ENCODE measurements at regions not wholly inside any gene's neighbourhood (a gene's known extent, or its start where the extent isn't known, plus 50 kb on each side); places are given as distances from the start of the nearest gene placed in this dataset. TPM values are rescaled to one million over a fixed set of nuclear protein-coding genes. Genes with fewer than 3 reads are reported as not detected.
"Not testable (repeated sequence)": the region's sequence is repeated elsewhere in the genome, so short reads cannot be mapped to it uniquely, and the experiment has no call there.

DNA sequence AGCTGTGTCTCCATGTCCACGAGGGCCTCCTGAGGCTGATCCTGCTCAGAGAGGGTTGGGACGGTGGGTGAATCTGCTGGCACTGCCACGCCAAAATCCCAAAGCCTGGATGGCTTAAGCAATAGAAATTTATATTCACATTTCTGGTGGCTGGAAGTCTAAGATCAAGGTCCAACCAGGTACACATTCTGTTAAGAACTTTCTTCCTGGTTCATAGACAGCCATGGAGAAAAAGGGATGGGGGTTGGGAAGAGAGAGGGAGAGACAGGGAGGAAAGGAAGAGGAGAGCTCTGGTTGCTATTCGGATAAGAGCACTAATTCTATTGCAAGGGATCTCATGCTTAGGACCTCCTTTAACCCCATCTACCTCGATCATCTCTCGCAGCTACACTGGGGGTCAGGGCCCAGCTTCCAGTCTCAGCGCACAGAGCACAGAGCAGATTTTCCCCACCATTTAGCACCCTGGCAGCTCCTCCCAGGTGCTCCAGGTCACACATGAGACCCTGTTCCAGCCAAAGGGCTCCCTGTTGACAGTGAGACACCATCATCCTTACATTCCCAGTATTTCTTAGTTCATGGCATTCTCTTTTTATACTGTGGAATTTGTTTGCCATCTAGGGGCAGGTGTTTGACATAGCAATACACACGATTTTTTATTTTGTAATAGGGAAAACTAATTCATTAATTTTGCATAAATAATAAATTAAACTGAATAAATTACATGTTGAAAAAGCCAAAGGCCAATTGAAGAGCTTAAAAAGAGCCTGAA is 615.6 kb downstream of the RPIA start:
- not testable (repeated sequence) for DNase-seq (ENCODE audit: low spot score); H3K27me3 Mint-ChIP-seq (ENCODE audit: low read depth); H3K4me1 Mint-ChIP-seq (ENCODE audit: low read depth); H3K4me3 Mint-ChIP-seq (ENCODE audit: unreplicated experiment); H3K27ac Mint-ChIP-seq (ENCODE audit: unreplicated experiment); H3K9me3 Mint-ChIP-seq (ENCODE audit: low read depth); H3K36me3 Mint-ChIP-seq (ENCODE audit: low read depth)

DNA sequence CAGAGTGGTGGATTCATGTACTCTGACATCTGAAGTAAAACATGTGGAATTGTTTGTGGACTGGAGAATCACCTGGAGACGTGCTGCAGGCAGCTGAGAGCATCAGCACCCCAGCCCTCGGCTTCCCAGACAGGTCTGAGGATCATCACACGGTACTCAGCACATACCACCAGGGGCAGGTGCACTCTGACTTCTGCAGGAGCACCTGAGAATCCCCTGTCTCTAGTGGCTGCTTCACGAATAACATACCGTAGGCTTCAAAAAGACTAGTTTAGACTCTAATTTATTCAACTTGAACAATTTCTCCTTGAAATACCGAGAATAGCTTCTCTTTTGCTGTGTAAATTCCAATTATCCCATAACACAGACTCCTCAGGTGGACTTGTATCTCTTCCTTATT is 627.5 kb downstream of the RPIA start:
- H3K4me3 Mint-ChIP-seq (ENCODE audit: unreplicated experiment); H3K9me3 Mint-ChIP-seq (ENCODE audit: low read depth); H3K27ac Mint-ChIP-seq (ENCODE audit: unreplicated experiment); DNase-seq (ENCODE audit: low spot score); H3K36me3 Mint-ChIP-seq (ENCODE audit: low read depth); H3K27me3 Mint-ChIP-seq (ENCODE audit: low read depth); H3K4me1 Mint-ChIP-seq (ENCODE audit: low read depth): not testable (repeated sequence)

GRCh38 chr2:89325894-89326293 is 634.4 kb downstream of the RPIA start:
- H3K27ac Mint-ChIP-seq (ENCODE audit: unreplicated experiment); H3K4me3 Mint-ChIP-seq (ENCODE audit: unreplicated experiment); H3K36me3 Mint-ChIP-seq (ENCODE audit: low read depth): not testable (repeated sequence)

DNA sequence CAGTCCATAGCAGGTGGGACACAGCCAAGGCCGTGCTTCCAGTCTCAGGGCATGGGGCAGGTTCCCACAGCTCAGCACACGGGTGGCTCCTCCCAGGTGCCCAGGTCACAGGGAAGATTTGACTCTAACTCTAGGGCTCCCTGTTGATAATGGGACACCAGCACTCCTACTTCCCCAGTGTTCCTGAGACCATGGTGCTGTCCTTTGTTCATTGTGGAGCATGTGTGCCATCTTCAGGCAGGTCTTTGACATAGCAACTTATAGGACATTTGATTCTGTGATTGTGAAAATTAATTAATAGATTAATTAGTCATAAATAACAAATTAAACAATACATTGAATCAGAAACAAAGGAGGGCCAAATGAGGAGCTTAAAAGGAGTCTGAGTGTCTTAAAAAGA is 635.0 kb downstream of the RPIA start:
- H3K36me3 Mint-ChIP-seq (ENCODE audit: low read depth); DNase-seq (ENCODE audit: low spot score); H3K4me1 Mint-ChIP-seq (ENCODE audit: low read depth); H3K4me3 Mint-ChIP-seq (ENCODE audit: unreplicated experiment); H3K9me3 Mint-ChIP-seq (ENCODE audit: low read depth); H3K27me3 Mint-ChIP-seq (ENCODE audit: low read depth); H3K27ac Mint-ChIP-seq (ENCODE audit: unreplicated experiment): not testable (repeated sequence)

More at GRCh38 chr2:89325894-89326293, 634.4 kb downstream of the RPIA start:
- not testable (repeated sequence) for H3K9me3 Mint-ChIP-seq (ENCODE audit: low read depth); H3K4me1 Mint-ChIP-seq (ENCODE audit: low read depth); H3K27me3 Mint-ChIP-seq (ENCODE audit: low read depth); DNase-seq (ENCODE audit: low spot score)

DNA sequence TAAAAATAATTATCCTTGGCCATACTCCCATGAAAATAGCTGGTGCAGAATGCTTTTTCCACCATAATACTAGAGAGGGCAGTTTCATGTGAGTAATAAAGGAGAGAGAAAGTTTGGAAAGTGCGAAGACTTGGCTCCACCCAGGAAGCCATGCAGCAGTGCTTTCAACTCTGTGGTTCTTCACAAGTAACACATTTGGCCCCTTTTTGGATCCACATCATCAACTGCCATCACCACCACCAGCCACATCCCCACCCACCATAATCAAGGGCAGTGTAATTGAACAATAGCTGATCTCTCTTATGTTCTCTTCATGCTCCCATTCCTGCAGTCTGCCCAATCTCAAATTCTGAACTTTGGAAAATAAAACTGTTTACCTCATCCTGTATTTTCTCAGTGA is 637.3 kb downstream of the RPIA start:
- not testable (repeated sequence) for H3K27me3 Mint-ChIP-seq (ENCODE audit: low read depth); H3K4me1 Mint-ChIP-seq (ENCODE audit: low read depth); H3K9me3 Mint-ChIP-seq (ENCODE audit: low read depth); H3K27ac Mint-ChIP-seq (ENCODE audit: unreplicated experiment); DNase-seq (ENCODE audit: low spot score); H3K36me3 Mint-ChIP-seq (ENCODE audit: low read depth); H3K4me3 Mint-ChIP-seq (ENCODE audit: unreplicated experiment)

Small RNA genes lying in the stretch of these regions (microRNA-seq; reads per million reads assigned to microRNA genes)
- not detected for gene MIR4436A (ENCODE audit: borderline number of aligned reads)
